CD8-positive, alpha-beta memory T cell (primary cell): ENCODE measurements at regions not wholly inside any gene's neighbourhood (a gene's known extent, or its start where the extent isn't known, plus 50 kb on each side); places are given as distances from the start of the nearest gene placed in this dataset.
"Not testable (repeated sequence)": the region's sequence is repeated elsewhere in the genome, so short reads cannot be mapped to it uniquely, and the experiment has no call there.

Experiments
- CTCF ChIA-PET: fragments of 350-600 bp; sonication (Branson Sonifier 250); formaldehyde crosslinking; loops from one replicate; lab custom pipeline; 2021; ENCODE audit warnings: antibody characterized with exemption; lab: Charles Lee
- POLR2A ChIA-PET: fragments of 350-600 bp; sonication (Branson Sonifier 250); formaldehyde crosslinking; loops from one replicate; lab custom pipeline; 2021; ENCODE audit warnings: antibody characterized with exemption; lab: Charles Lee
- DNase-seq, 5 donors: peaks; one replicate each; pipeline versions ENCODE4 v3.0.0 to v3.0.0-alpha.2; 2020 to 2022; ENCODE audit warnings: mixed read lengths in 1 of 5
- H3K27ac ChIP-seq: one replicate; pipeline ENCODE4 v1.7.0; 2013; ENCODE audit warnings: low read depth, mild to moderate bottlenecking, low read length, moderate library complexity
- H3K27me3 ChIP-seq: 2 replicates; pipeline ENCODE4 v1.7.0; 2013; ENCODE audit warnings: low read length, mild to moderate bottlenecking; ENCODE audit not compliant: insufficient read depth, poor library complexity, severe bottlenecking
- H3K36me3 ChIP-seq: 2 replicates; pipeline ENCODE4 v1.7.0; 2013; ENCODE audit warnings: mild to moderate bottlenecking, low read length, moderate library complexity; ENCODE audit not compliant: insufficient read depth
- H3K4me1 ChIP-seq: 2 replicates; pipeline ENCODE4 v1.7.0; 2013; ENCODE audit warnings: mild to moderate bottlenecking, low read length, moderate library complexity; ENCODE audit not compliant: insufficient read depth
- H3K4me3 ChIP-seq: 2 replicates; pipeline ENCODE4 v1.7.0; 2013; ENCODE audit warnings: mild to moderate bottlenecking, low read length
- H3K9me3 ChIP-seq: 2 replicates; pipeline ENCODE4 v1.7.0; 2013; ENCODE audit warnings: mild to moderate bottlenecking, low read length
- H3K27ac Mint-ChIP-seq, 8 donors: one replicate each; pipeline ENCODE4 v1.8.0; 2020 to 2021; ENCODE audit warnings: mixed read lengths in 8 of 8, mild to moderate bottlenecking in 6 of 8, inconsistent platforms in 3 of 8, moderate library complexity in 3 of 8
- H3K27me3 Mint-ChIP-seq, 2 donors: one replicate each; pipeline ENCODE4 v1.8.0; 2020 to 2021; ENCODE audit warnings: mixed read lengths in 2 of 2, mild to moderate bottlenecking in 1 of 2, moderate library complexity in 1 of 2
- H3K36me3 Mint-ChIP-seq, 3 donors: one replicate each; pipeline ENCODE4 v1.8.0; 2020 to 2021; ENCODE audit warnings: mixed read lengths in 3 of 3, inconsistent platforms in 1 of 3, mild to moderate bottlenecking in 1 of 3
- H3K4me1 Mint-ChIP-seq, 3 donors: one replicate each; pipeline ENCODE4 v1.8.0; 2020 to 2021; ENCODE audit warnings: mixed read lengths in 3 of 3, inconsistent platforms in 1 of 3, mild to moderate bottlenecking in 1 of 3
- H3K4me3 Mint-ChIP-seq, 7 donors: one replicate each; pipeline ENCODE4 v1.8.0; 2020 to 2021; ENCODE audit warnings: mixed read lengths in 7 of 7, mild to moderate bottlenecking in 6 of 7, moderate library complexity in 4 of 7, inconsistent platforms in 2 of 7
- H3K9me3 Mint-ChIP-seq, 5 donors: one replicate each; pipeline ENCODE4 v1.8.0; 2020 to 2022; ENCODE audit warnings: mixed read lengths in 5 of 5, mild to moderate bottlenecking in 3 of 5, moderate library complexity in 2 of 5, inconsistent platforms in 1 of 5

GRCh38 chr10:32199714-32200394 is 143.6 kb upstream of the KIF5B start:
- no peak overlapping the region for H3K4me3 Mint-ChIP-seq
- no peaks in the 10 kb centered on the region for H3K27me3 ChIP-seq
- H3K9me3 Mint-ChIP-seq, result no peaks in the 10 kb centered on the region
- ChIA-PET CTCF (interaction anchor here (1.0 kb wide), 1 partner anchor 146 kb away, joined by 3 read pairs; no protein-coding TSS in a partner anchor), POLR2A (interaction anchor here (0.8 kb wide), 1 partner anchor 178 kb away, joined by 3 read pairs; no protein-coding TSS in a partner anchor)
- H3K4me1 ChIP-seq, result no peaks in the 10 kb centered on the region
- H3K27ac ChIP-seq, result no peak overlapping the region
- no peaks in the 10 kb centered on the region for H3K4me1 Mint-ChIP-seq
- DNase-seq, result no peak
- no peak overlapping the region for H3K4me3 ChIP-seq
- no peaks in the 10 kb centered on the region for H3K9me3 ChIP-seq
- peaks cover 0 to 2% of the 10 kb centered on the region in 2 donors for H3K27me3 Mint-ChIP-seq
- peaks cover 0 to 3% (median 0%) of the 10 kb centered on the region in 3 donors for H3K36me3 Mint-ChIP-seq
- H3K27ac Mint-ChIP-seq, result peak overlapping the region in 1 of 8 donors; percentile 14
- no peaks in the 10 kb centered on the region for H3K36me3 ChIP-seq

- Mint-ChIP-seq H3K27ac (peak overlapping the region in 1 of 8 donors; percentile 44), H3K9me3 (no peaks in the 10 kb centered on the region), H3K4me3 (no peak overlapping the region), H3K36me3 (peaks cover 0 to 3% (median 0%) of the 10 kb centered on the region in 3 donors), H3K4me1 (no peaks in the 10 kb centered on the region), H3K27me3 (peaks cover 0 to 2% of the 10 kb centered on the region in 2 donors)
- ChIA-PET CTCF (no interaction called here), POLR2A (no interaction called here)
- Histone ChIP-seq H3K4me1 (no peaks in the 10 kb centered on the region), H3K9me3 (no peaks in the 10 kb centered on the region), H3K4me3 (no peak overlapping the region), H3K27ac (no peak overlapping the region), H3K36me3 (no peaks in the 10 kb centered on the region), H3K27me3 (no peaks in the 10 kb centered on the region)
- no peak for DNase-seq
These were observed 141.2 kb upstream of the KIF5B start for GRCh38 chr10:32197423-32197822.

- H3K4me3 Mint-ChIP-seq, result no peak overlapping the region
- H3K27ac Mint-ChIP-seq, result peak overlapping the region in 1 of 8 donors; percentile 33
- peaks cover 0 to 5% (median 3%) of the 10 kb centered on the region in 3 donors for H3K4me1 Mint-ChIP-seq
- CTCF ChIA-PET, result interaction anchor here (1.0 to 1.2 kb wide), 2 partner anchors 99 to 818 kb away, joined by 3 read pairs; no protein-coding TSS in a partner anchor
- H3K4me3 ChIP-seq, result no peak overlapping the region
- no peaks in the 10 kb centered on the region for H3K36me3 Mint-ChIP-seq
- POLR2A ChIA-PET, result no interaction called here
- no peaks in the 10 kb centered on the region for H3K36me3 ChIP-seq
- no peaks in the 10 kb centered on the region for H3K9me3 ChIP-seq
- no peaks in the 10 kb centered on the region for H3K9me3 Mint-ChIP-seq
- H3K27ac ChIP-seq, result no peak overlapping the region
- H3K27me3 ChIP-seq, result no peaks in the 10 kb centered on the region
- no peaks in the 10 kb centered on the region for H3K4me1 ChIP-seq
- H3K27me3 Mint-ChIP-seq, result peaks cover 0 to 3% of the 10 kb centered on the region in 2 donors
- DNase-seq, result peak in 2 of 5 donors; percentile 22 to 33
These were observed 134.8 kb upstream of the KIF5B start for GRCh38 chr10:32190890-32191491.

GRCh38 chr10:32189400-32190084 is 133.3 kb upstream of the KIF5B start:
- H3K9me3 Mint-ChIP-seq, result no peaks in the 10 kb centered on the region
- Histone ChIP-seq H3K9me3 (no peaks in the 10 kb centered on the region), H3K4me3 (no peak overlapping the region), H3K4me1 (no peaks in the 10 kb centered on the region), H3K27me3 (no peaks in the 10 kb centered on the region), H3K36me3 (no peaks in the 10 kb centered on the region), H3K27ac (no peak overlapping the region)
- DNase-seq, result no peak
- ChIA-PET CTCF (interaction anchor here (1.2 kb wide), 1 partner anchor 820 kb away, joined by 3 read pairs; no protein-coding TSS in a partner anchor), POLR2A (no interaction called here)
- peaks cover 0 to 5% (median 3%) of the 10 kb centered on the region in 3 donors for H3K4me1 Mint-ChIP-seq
- H3K27me3 Mint-ChIP-seq, result peaks cover 0 to 3% of the 10 kb centered on the region in 2 donors
- H3K27ac Mint-ChIP-seq, result no peak overlapping the region
- no peak overlapping the region for H3K4me3 Mint-ChIP-seq
- H3K36me3 Mint-ChIP-seq, result no peaks in the 10 kb centered on the region

- H3K27me3 ChIP-seq, H3K4me1 ChIP-seq, H3K27ac Mint-ChIP-seq, H3K9me3 Mint-ChIP-seq, H3K36me3 ChIP-seq, H3K27me3 Mint-ChIP-seq, H3K4me3 Mint-ChIP-seq, CTCF ChIA-PET, H3K4me3 ChIP-seq, H3K9me3 ChIP-seq, H3K4me1 Mint-ChIP-seq, POLR2A ChIA-PET, H3K27ac ChIP-seq, H3K36me3 Mint-ChIP-seq, DNase-seq: not testable (repeated sequence)
These were observed 132.4 kb upstream of the KIF5B start for GRCh38 chr10:32188601-32189000.

GRCh38 chr10:32187686-32188085 is 131.5 kb upstream of the KIF5B start:
- peaks cover 0 to 5% (median 3%) of the 10 kb centered on the region in 3 donors for H3K4me1 Mint-ChIP-seq
- no peak overlapping the region for H3K4me3 Mint-ChIP-seq
- ChIA-PET POLR2A (no interaction called here), CTCF (interaction anchor here (1.0 kb wide), 1 partner anchor 179 kb away, joined by 3 read pairs; no protein-coding TSS in a partner anchor)
- H3K27ac Mint-ChIP-seq, result no peak overlapping the region
- Histone ChIP-seq H3K36me3 (no peaks in the 10 kb centered on the region), H3K9me3 (no peaks in the 10 kb centered on the region), H3K4me3 (no peak overlapping the region), H3K27me3 (no peaks in the 10 kb centered on the region), H3K4me1 (no peaks in the 10 kb centered on the region), H3K27ac (no peak overlapping the region)
- no peaks in the 10 kb centered on the region for H3K9me3 Mint-ChIP-seq
- no peaks in the 10 kb centered on the region for H3K36me3 Mint-ChIP-seq
- no peak for DNase-seq
- peaks cover 0 to 3% of the 10 kb centered on the region in 2 donors for H3K27me3 Mint-ChIP-seq

GRCh38 chr10:32183652-32184051 is 127.4 kb upstream of the KIF5B start:
- H3K27me3 ChIP-seq, CTCF ChIA-PET, H3K9me3 ChIP-seq, H3K36me3 Mint-ChIP-seq, H3K27ac Mint-ChIP-seq, H3K36me3 ChIP-seq, H3K4me1 Mint-ChIP-seq, H3K4me3 Mint-ChIP-seq, H3K4me1 ChIP-seq, H3K27me3 Mint-ChIP-seq, H3K27ac ChIP-seq, DNase-seq, H3K4me3 ChIP-seq, H3K9me3 Mint-ChIP-seq, POLR2A ChIA-PET: not testable (repeated sequence)

GRCh38 chr10:32182476-32182875 is 126.3 kb upstream of the KIF5B start:
- no peak overlapping the region for H3K27ac ChIP-seq
- Mint-ChIP-seq H3K27ac (no peak overlapping the region), H3K9me3 (no peaks in the 10 kb centered on the region), H3K27me3 (peaks cover 0 to 3% of the 10 kb centered on the region in 2 donors), H3K4me3 (no peak overlapping the region), H3K36me3 (no peaks in the 10 kb centered on the region), H3K4me1 (no peaks in the 10 kb centered on the region)
- no peaks in the 10 kb centered on the region for H3K36me3 ChIP-seq
- H3K9me3 ChIP-seq, result no peaks in the 10 kb centered on the region
- H3K4me3 ChIP-seq, result no peak overlapping the region
- no peaks in the 10 kb centered on the region for H3K27me3 ChIP-seq
- ChIA-PET CTCF (no interaction called here), POLR2A (no interaction called here)
- no peak for DNase-seq
- no peaks in the 10 kb centered on the region for H3K4me1 ChIP-seq
